ENCODE measurements at regions not wholly inside any gene's neighbourhood (a gene's known extent, or its start where the extent isn't known, plus 50 kb on each side); places are given as distances from the start of the nearest gene placed in this dataset.

DNA sequence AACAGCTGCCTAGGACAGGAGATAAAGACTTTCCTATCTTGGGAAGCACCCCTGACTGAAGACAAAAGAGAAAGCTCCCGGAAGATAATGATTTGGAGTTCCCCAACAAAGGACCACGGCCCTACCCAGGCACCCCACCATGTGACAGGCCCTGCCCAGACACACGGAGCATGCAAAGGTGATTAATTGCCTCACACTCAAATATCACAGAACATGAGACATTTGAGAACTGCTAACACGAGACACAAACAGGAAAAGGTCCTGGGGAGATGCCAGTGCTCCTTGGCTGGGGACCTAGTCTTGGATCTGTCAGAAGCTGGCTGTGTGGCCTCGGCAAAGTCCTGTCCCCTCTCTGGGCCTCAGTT is 82.5 kb upstream of the PTPN1 start:
- H2AFZ ChIP-seq: peak overlapping the region; percentile 57
- no peaks in the 10 kb centered on the region for H3K4me1 ChIP-seq
- no peak for TF ChIP-seq CTCF (IDR thresholded peaks at IDR 0.05)
- no peaks in the 10 kb centered on the region for H3K79me2 ChIP-seq
- no peak overlapping the region for H3K4me2 ChIP-seq (ENCODE audit: low read length)
- H3K4me3 ChIP-seq (ENCODE audit: low read depth, low read length): no peak overlapping the region
- no peak overlapping the region for H3K27ac ChIP-seq
- H3K27me3 ChIP-seq (ENCODE audit: control insufficient read depth, insufficient read depth, low read length): no peaks in the 10 kb centered on the region
- H3K36me3 ChIP-seq (ENCODE audit: control insufficient read depth, insufficient read depth, low read length): no peaks in the 10 kb centered on the region
- no peaks in the 10 kb centered on the region for H3K9me3 ChIP-seq (ENCODE audit: control insufficient read depth, low read length)
- H3K9ac ChIP-seq: no peak overlapping the region

DNA sequence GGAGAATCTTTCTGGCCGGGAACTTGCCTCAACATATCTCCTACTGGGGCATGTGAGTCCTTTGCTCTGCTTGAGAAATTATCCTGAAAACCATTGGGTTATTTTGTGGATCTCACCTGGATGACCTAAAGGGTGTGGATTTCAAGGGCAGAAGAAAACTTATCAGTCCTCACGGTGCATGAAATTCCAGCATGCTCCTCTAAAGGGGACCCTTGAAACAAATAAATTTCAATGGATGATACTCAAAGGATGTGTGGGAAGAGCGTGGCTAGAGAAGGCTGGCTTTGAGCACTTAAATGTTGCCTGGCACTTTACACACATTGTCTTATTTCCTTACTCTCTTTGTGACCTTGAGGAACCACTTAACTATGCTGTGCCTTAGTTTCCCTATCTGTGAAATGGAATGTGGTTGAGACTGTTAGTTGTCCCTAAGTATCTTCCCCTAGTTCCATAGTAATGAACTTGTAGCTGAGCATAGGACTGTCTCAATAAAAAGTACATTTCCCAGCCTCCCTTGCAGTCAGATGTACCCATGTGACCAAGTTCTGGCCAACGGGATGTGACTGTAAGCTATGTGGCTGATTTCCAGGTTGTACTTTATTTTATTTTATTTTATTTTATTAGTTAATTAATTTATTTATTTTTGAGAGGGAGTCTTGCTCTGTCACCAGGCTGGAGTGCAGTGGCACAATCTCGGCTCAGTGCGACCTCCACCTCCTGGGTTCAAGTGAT is 81.9 kb upstream of the PTPN1 start:
- Histone ChIP-seq H3K79me2 (no peaks in the 10 kb centered on the region), H3K4me3 (ENCODE audit: low read depth, low read length) (no peak overlapping the region), H2AFZ (peak overlapping the region; percentile 57), H3K4me2 (ENCODE audit: low read length) (no peak overlapping the region), H3K9ac (no peak overlapping the region), H3K27me3 (ENCODE audit: control insufficient read depth, insufficient read depth, low read length) (no peaks in the 10 kb centered on the region), H3K9me3 (ENCODE audit: control insufficient read depth, low read length) (no peaks in the 10 kb centered on the region), H3K27ac (no peak overlapping the region), H3K4me1 (no peaks in the 10 kb centered on the region), H3K36me3 (ENCODE audit: control insufficient read depth, insufficient read depth, low read length) (no peaks in the 10 kb centered on the region)
- no peak for TF ChIP-seq CTCF (IDR thresholded peaks at IDR 0.05)

DNA sequence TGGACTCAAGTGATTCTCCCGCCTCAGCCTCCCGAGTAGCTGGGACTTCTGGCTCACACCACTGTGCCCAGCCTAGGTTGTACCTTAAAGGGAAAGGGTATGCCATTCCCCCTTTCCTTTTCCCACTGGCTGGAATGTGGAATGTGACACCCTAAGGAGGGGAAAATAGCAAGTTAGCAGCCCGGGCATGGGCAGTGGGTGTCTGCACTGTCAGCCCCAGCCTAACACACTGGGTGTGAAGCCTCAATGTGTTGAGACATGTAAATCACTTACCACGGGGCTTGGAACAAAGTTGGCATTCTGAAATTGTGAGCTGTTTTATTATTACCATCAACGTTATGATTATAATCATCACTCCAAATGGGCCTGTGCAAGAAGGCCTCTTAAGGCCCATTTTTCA is 80.8 kb upstream of the PTPN1 start:
- TF ChIP-seq CTCF (IDR thresholded peaks at IDR 0.05): no peak
- Histone ChIP-seq H3K4me3 (ENCODE audit: low read depth, low read length) (no peak overlapping the region), H3K9me3 (ENCODE audit: control insufficient read depth, low read length) (no peaks in the 10 kb centered on the region), H3K9ac (no peak overlapping the region), H3K79me2 (no peaks in the 10 kb centered on the region), H3K4me1 (no peaks in the 10 kb centered on the region), H3K27me3 (ENCODE audit: control insufficient read depth, insufficient read depth, low read length) (no peaks in the 10 kb centered on the region), H3K4me2 (ENCODE audit: low read length) (no peak overlapping the region), H3K27ac (no peak overlapping the region), H2AFZ (no peak overlapping the region), H3K36me3 (ENCODE audit: control insufficient read depth, insufficient read depth, low read length) (no peaks in the 10 kb centered on the region)

DNA sequence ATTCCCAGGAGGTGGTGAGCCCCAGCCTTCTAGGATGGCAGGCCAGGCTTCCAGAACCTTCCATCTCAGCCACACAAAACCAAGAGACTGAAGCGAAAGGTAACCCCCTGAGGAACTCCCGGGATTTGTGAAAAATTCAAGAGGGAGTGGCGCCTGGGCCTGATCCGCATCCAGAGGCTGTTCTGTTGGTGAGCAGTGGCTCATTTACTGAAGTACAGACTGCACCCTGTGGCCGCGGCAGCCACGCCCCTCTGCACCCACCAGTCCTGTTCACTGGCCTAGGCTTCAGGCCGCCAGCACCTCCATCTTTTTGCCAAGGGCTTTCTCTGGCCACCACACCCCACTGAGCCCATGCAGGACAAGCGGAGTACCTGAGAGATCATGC is 79.1 kb upstream of the PTPN1 start:
- H2AFZ ChIP-seq: no peak overlapping the region
- H3K4me1 ChIP-seq: no peaks in the 10 kb centered on the region
- H3K27me3 ChIP-seq (ENCODE audit: control insufficient read depth, insufficient read depth, low read length): no peaks in the 10 kb centered on the region
- H3K9me3 ChIP-seq (ENCODE audit: control insufficient read depth, low read length): no peaks in the 10 kb centered on the region
- H3K27ac ChIP-seq: no peak overlapping the region
- no peaks in the 10 kb centered on the region for H3K36me3 ChIP-seq (ENCODE audit: control insufficient read depth, insufficient read depth, low read length)
- no peak overlapping the region for H3K4me3 ChIP-seq (ENCODE audit: low read depth, low read length)
- no peak for TF ChIP-seq CTCF (IDR thresholded peaks at IDR 0.05)
- no peaks in the 10 kb centered on the region for H3K79me2 ChIP-seq
- no peak overlapping the region for H3K4me2 ChIP-seq (ENCODE audit: low read length)
- no peak overlapping the region for H3K9ac ChIP-seq

Data from parathyroid adenoma (tissue), 2 donors.